Glutamatergic neuron (in vitro differentiated cells): ENCODE measurements at regions not wholly inside any gene's neighbourhood (a gene's known extent, or its start where the extent isn't known, plus 50 kb on each side); places are given as distances from the start of the nearest gene placed in this dataset.

Source experiments
- DNase-seq: peaks from one replicate; pipeline ENCODE4 v3.0.0; 2022
- H3K27ac Mint-ChIP-seq: one replicate; pipeline ENCODE4 v1.8.0; 2020; ENCODE audit warnings: mild to moderate bottlenecking, mixed read lengths, inconsistent platforms; ENCODE audit not compliant: unreplicated experiment
- H3K27me3 Mint-ChIP-seq: one replicate; pipeline ENCODE4 v1.8.0; 2020; ENCODE audit warnings: mild to moderate bottlenecking, moderate library complexity, mixed read lengths, inconsistent platforms; ENCODE audit not compliant: unreplicated experiment
- H3K36me3 Mint-ChIP-seq: one replicate; pipeline ENCODE4 v1.8.0; 2020; ENCODE audit warnings: mild to moderate bottlenecking, mixed read lengths, inconsistent platforms; ENCODE audit not compliant: unreplicated experiment
- H3K4me1 Mint-ChIP-seq: one replicate; pipeline ENCODE4 v1.8.0; 2020; ENCODE audit warnings: mild to moderate bottlenecking, low read depth, mixed read lengths, inconsistent platforms; ENCODE audit not compliant: unreplicated experiment
- H3K4me3 Mint-ChIP-seq: one replicate; pipeline ENCODE4 v1.8.0; 2020; ENCODE audit warnings: mild to moderate bottlenecking, mixed read lengths, inconsistent platforms; ENCODE audit not compliant: unreplicated experiment
- H3K9me3 Mint-ChIP-seq: one replicate; pipeline ENCODE4 v1.8.0; 2020; ENCODE audit warnings: mild to moderate bottlenecking, moderate library complexity, mixed read lengths, inconsistent platforms; ENCODE audit not compliant: unreplicated experiment
- CTCF ChIP-seq: fragments of 200-600 bp; sonication (generic); IDR thresholded peaks from one replicate; pipeline ENCODE4 v1.5.0; 2021; ENCODE audit not compliant: partially characterized antibody, unreplicated experiment

DNA sequence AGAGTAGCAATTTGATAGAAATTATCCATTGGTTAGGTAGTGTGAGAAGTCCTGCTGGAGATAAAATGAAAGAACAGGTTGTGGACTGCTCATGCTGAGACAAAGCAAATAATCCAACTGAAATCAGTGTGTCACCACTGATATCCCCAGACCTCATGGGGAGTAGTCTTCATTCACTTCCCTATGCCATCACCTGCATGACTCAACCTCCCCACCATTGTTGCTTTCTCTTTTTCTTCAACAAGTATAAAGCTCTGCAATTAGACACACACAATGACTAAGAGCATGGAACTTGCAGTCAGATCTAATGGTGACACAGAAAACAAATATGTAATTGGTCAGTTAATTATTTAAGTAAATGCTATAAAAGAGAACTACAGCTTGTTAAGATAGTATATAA is 475.3 kb downstream of the RIT2 start:
- H3K9me3 Mint-ChIP-seq: peaks cover 2% of the 10 kb centered on the region
- no peaks in the 10 kb centered on the region for H3K27me3 Mint-ChIP-seq
- TF ChIP-seq CTCF: no peak
- no peaks in the 10 kb centered on the region for H3K36me3 Mint-ChIP-seq
- no peak overlapping the region for H3K4me3 Mint-ChIP-seq
- no peak for DNase-seq
- H3K4me1 Mint-ChIP-seq: peaks cover 4% of the 10 kb centered on the region
- no peak overlapping the region for H3K27ac Mint-ChIP-seq

DNA sequence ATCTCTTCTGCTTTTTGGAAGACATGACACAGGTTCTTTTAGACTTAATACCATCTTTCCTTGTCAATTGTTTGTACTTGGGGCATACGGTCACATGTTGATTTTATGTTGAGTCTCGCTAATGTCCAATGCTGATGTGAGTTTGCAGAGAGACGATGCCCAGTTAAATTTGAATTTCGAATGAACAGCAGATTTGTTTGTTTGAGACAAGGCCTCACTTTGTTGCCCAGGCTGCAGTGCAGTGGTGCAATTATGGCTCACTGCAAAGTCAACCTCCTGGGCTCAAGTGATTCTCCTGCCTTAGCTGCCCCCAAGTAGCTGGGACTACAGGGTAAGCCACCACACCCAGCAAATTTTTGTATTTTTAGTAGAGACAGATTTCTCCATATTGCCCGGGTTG is 473.5 kb downstream of the RIT2 start:
- Mint-ChIP-seq H3K27me3 (no peaks in the 10 kb centered on the region), H3K9me3 (peaks cover 2% of the 10 kb centered on the region), H3K36me3 (no peaks in the 10 kb centered on the region), H3K4me1 (no peaks in the 10 kb centered on the region), H3K27ac (no peak overlapping the region), H3K4me3 (no peak overlapping the region)
- TF ChIP-seq CTCF: no peak
- no peak for DNase-seq

- no peaks in the 10 kb centered on the region for H3K4me1 Mint-ChIP-seq
- no peak overlapping the region for H3K4me3 Mint-ChIP-seq
- no peak for DNase-seq
- no peak overlapping the region for H3K27ac Mint-ChIP-seq
- H3K9me3 Mint-ChIP-seq: peaks cover 2% of the 10 kb centered on the region
- H3K27me3 Mint-ChIP-seq: no peaks in the 10 kb centered on the region
- H3K36me3 Mint-ChIP-seq: no peaks in the 10 kb centered on the region
- no peak for TF ChIP-seq CTCF
Observed at GRCh38 chr18:42644729-42645131, 470.8 kb downstream of the RIT2 start.

DNA sequence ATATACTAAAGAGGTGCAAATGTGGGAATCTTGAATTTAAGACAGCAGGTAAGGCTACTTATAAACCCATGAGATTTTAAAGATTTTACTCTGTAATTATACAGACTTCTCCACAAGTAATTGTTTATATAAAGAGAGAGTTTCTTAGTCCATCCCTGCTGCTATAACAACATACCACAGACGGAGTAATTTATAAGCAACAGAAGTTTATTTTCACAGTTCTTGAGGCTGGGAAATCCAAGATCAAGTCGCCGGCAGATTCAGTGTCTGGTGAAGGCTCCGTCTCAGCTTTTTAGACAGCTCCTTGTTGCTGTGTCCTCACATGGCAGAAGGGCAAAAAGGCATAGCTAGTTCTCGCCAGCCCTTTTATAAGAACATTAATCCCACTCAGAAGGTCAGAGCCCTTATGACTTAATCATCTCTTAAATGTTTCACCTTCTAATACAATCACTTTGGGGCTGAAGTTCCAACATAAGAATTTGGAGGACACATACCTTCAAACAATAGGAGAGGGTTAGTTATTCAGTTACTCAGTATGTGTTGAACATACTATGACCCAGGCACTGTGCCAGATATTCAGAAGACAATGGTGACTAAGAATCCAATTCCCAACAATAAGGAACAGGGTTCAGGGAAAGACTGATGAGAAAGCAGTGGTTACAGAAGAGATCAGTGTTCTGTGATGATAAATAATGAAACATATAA is 466.0 kb downstream of the RIT2 start:
- TF ChIP-seq CTCF: no peak
- H3K9me3 Mint-ChIP-seq: no peaks in the 10 kb centered on the region
- no peaks in the 10 kb centered on the region for H3K27me3 Mint-ChIP-seq
- peaks cover 4% of the 10 kb centered on the region for H3K36me3 Mint-ChIP-seq
- H3K4me3 Mint-ChIP-seq: no peak overlapping the region
- H3K27ac Mint-ChIP-seq: no peak overlapping the region
- no peak for DNase-seq
- H3K4me1 Mint-ChIP-seq: no peaks in the 10 kb centered on the region

- DNase-seq: no peak
- no peaks in the 10 kb centered on the region for H3K27me3 Mint-ChIP-seq
- H3K4me1 Mint-ChIP-seq: no peaks in the 10 kb centered on the region
- TF ChIP-seq CTCF: no peak
- no peak overlapping the region for H3K27ac Mint-ChIP-seq
- H3K36me3 Mint-ChIP-seq: peaks cover 4% of the 10 kb centered on the region
- H3K9me3 Mint-ChIP-seq: no peaks in the 10 kb centered on the region
- no peak overlapping the region for H3K4me3 Mint-ChIP-seq
Observed at GRCh38 chr18:42654556-42654955, 460.9 kb downstream of the RIT2 start.
